ENCODE measurements at regions not wholly inside any gene's neighbourhood (a gene's known extent, or its start where the extent isn't known, plus 50 kb on each side); places are given as distances from the start of the nearest gene placed in this dataset.

GRCh38 chr9:26026423-26027100 lies 348.3 kb upstream of the TUSC1 start:
- ATAC-seq = no peak

GRCh38 chr9:26013199-26013598 lies 335.0 kb upstream of the TUSC1 start:
- no peak for ATAC-seq

GRCh38 chr9:26012797-26013196 lies 334.6 kb upstream of the TUSC1 start:
- ATAC-seq = no peak

GRCh38 chr9:25994605-25995004 lies 316.4 kb upstream of the TUSC1 start:
- ATAC-seq = no peak

- no peak for ATAC-seq
Measured at GRCh38 chr9:25990376-25990775, 312.1 kb upstream of the TUSC1 start.

- ATAC-seq = no peak
Measured at GRCh38 chr9:25975667-25976066, 297.4 kb upstream of the TUSC1 start.

- ATAC-seq = no peak
Measured at GRCh38 chr9:25964239-25964638, 286.0 kb upstream of the TUSC1 start.

- no peak for ATAC-seq
Measured at GRCh38 chr9:25960178-25960577, 281.9 kb upstream of the TUSC1 start.

- no peak for ATAC-seq
Measured at GRCh38 chr9:25954209-25954608, 276.0 kb upstream of the TUSC1 start.

GRCh38 chr9:25948182-25948581 lies 269.9 kb upstream of the TUSC1 start:
- ATAC-seq = no peak

GRCh38 chr9:25939126-25939525 lies 260.9 kb upstream of the TUSC1 start:
- no peak for ATAC-seq

- no peak for ATAC-seq
Measured at GRCh38 chr9:25936031-25936430, 257.8 kb upstream of the TUSC1 start.

GRCh38 chr9:25935188-25935587 lies 256.9 kb upstream of the TUSC1 start:
- no peak for ATAC-seq

- no peak for ATAC-seq
Measured at GRCh38 chr9:25918761-25919160, 240.5 kb upstream of the TUSC1 start.

GRCh38 chr9:25917731-25918362 lies 239.6 kb upstream of the TUSC1 start:
- no peak for ATAC-seq

GRCh38 chr9:25913806-25914205 lies 235.6 kb upstream of the TUSC1 start:
- ATAC-seq = no peak

GRCh38 chr9:25904701-25905100 lies 226.5 kb upstream of the TUSC1 start:
- no peak for ATAC-seq

- no peak for ATAC-seq
Measured at GRCh38 chr9:25891527-25891926, 213.3 kb upstream of the TUSC1 start.

- no peak for ATAC-seq
Measured at GRCh38 chr9:25889661-25890060, 211.4 kb upstream of the TUSC1 start.

- ATAC-seq = no peak
Measured at GRCh38 chr9:25876248-25876647, 198.0 kb upstream of the TUSC1 start.

GRCh38 chr9:25864509-25864908 lies 186.3 kb upstream of the TUSC1 start:
- ATAC-seq = no peak

GRCh38 chr9:25861421-25861820 lies 183.2 kb upstream of the TUSC1 start:
- no peak for ATAC-seq

GRCh38 chr9:25857147-25857546 lies 178.9 kb upstream of the TUSC1 start:
- ATAC-seq = no peak

- ATAC-seq = no peak
Measured at GRCh38 chr9:25850803-25851202, 172.6 kb upstream of the TUSC1 start.

GRCh38 chr9:25845867-25846266 lies 167.6 kb upstream of the TUSC1 start:
- ATAC-seq = no peak

Data from activated CD4-positive, CD25-positive, alpha-beta regulatory T cell treated with anti-CD3 and anti-CD28 coated beads, Interleukin-2, amount 50 U/mL, for 24 hours (primary cell).